ENCODE measurements at regions not wholly inside any gene's neighbourhood (a gene's known extent, or its start where the extent isn't known, plus 50 kb on each side); places are given as distances from the start of the nearest gene placed in this dataset.

GRCh38 chr2:13332060-13332459 is 615.3 kb downstream of the TRIB2 start:
- TF ChIP-seq, protein P1, sequence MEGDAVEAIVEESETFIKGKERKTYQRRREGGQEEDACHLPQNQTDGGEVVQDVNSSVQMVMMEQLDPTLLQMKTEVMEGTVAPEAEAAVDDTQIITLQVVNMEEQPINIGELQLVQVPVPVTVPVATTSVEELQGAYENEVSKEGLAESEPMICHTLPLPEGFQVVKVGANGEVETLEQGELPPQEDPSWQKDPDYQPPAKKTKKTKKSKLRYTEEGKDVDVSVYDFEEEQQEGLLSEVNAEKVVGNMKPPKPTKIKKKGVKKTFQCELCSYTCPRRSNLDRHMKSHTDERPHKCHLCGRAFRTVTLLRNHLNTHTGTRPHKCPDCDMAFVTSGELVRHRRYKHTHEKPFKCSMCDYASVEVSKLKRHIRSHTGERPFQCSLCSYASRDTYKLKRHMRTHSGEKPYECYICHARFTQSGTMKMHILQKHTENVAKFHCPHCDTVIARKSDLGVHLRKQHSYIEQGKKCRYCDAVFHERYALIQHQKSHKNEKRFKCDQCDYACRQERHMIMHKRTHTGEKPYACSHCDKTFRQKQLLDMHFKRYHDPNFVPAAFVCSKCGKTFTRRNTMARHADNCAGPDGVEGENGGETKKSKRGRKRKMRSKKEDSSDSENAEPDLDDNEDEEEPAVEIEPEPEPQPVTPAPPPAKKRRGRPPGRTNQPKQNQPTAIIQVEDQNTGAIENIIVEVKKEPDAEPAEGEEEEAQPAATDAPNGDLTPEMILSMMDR (IDR thresholded peaks at IDR 0.05): no peak
- no peak for TF ChIP-seq ESRRA (CRISPR knock-in tag; IDR thresholded peaks at IDR 0.05; ENCODE audit: borderline replicate concordance)
- TF ChIP-seq, protein P2, sequence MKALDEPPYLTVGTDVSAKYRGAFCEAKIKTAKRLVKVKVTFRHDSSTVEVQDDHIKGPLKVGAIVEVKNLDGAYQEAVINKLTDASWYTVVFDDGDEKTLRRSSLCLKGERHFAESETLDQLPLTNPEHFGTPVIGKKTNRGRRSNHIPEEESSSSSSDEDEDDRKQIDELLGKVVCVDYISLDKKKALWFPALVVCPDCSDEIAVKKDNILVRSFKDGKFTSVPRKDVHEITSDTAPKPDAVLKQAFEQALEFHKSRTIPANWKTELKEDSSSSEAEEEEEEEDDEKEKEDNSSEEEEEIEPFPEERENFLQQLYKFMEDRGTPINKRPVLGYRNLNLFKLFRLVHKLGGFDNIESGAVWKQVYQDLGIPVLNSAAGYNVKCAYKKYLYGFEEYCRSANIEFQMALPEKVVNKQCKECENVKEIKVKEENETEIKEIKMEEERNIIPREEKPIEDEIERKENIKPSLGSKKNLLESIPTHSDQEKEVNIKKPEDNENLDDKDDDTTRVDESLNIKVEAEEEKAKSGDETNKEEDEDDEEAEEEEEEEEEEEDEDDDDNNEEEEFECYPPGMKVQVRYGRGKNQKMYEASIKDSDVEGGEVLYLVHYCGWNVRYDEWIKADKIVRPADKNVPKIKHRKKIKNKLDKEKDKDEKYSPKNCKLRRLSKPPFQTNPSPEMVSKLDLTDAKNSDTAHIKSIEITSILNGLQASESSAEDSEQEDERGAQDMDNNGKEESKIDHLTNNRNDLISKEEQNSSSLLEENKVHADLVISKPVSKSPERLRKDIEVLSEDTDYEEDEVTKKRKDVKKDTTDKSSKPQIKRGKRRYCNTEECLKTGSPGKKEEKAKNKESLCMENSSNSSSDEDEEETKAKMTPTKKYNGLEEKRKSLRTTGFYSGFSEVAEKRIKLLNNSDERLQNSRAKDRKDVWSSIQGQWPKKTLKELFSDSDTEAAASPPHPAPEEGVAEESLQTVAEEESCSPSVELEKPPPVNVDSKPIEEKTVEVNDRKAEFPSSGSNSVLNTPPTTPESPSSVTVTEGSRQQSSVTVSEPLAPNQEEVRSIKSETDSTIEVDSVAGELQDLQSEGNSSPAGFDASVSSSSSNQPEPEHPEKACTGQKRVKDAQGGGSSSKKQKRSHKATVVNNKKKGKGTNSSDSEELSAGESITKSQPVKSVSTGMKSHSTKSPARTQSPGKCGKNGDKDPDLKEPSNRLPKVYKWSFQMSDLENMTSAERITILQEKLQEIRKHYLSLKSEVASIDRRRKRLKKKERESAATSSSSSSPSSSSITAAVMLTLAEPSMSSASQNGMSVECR (CRISPR knock-in tag; IDR thresholded peaks at IDR 0.05; ENCODE audit: borderline replicate concordance): no peak

Data from WTC11 (cell line).